GM12891 (cell line): ENCODE measurements at regions not wholly inside any gene's neighbourhood (a gene's known extent, or its start where the extent isn't known, plus 50 kb on each side); places are given as distances from the start of the nearest gene placed in this dataset.

Experiments used
- DNase-seq: peaks from one replicate; pipeline ENCODE4 v3.0.0; 2011; ENCODE audit warnings: low spot score; ENCODE audit not compliant: insufficient read length
- FAIRE-seq: peaks from 2 replicates; lab custom pipeline; 2011; peaks lifted over from hg19 to GRCh38; lab: Jason Lieb, UNC
- PAX5 ChIP-seq: IDR thresholded peaks from 2 replicates; pipeline ENCODE4 v1.6.1; 2011; ENCODE audit warnings: low read length, moderate library complexity, mild to moderate bottlenecking; ENCODE audit not compliant: insufficient read depth, severe bottlenecking
- POLR2A ChIP-seq: IDR thresholded peaks from 2 replicates; pipeline ENCODE4 v1.6.1; 2011; ENCODE audit warnings: low read depth, low read length, control low read depth
- POLR2AphosphoS5 ChIP-seq: IDR thresholded peaks from 2 replicates; pipeline ENCODE4 v1.6.1; 2011; ENCODE audit warnings: low read depth, low read length, control low read depth
- POU2F2 ChIP-seq: IDR thresholded peaks from 2 replicates; pipeline ENCODE4 v1.6.1; 2011; ENCODE audit warnings: low read depth, mild to moderate bottlenecking, control low read depth, low read length, moderate library complexity
- SPI1 ChIP-seq: IDR thresholded peaks from 2 replicates; pipeline ENCODE4 v1.6.1; 2011; ENCODE audit warnings: low read depth, low read length, control low read depth
- TAF1 ChIP-seq: IDR thresholded peaks from 2 replicates; pipeline ENCODE4 v1.6.1; 2011; ENCODE audit warnings: low read depth, low read length, control low read depth

DNA sequence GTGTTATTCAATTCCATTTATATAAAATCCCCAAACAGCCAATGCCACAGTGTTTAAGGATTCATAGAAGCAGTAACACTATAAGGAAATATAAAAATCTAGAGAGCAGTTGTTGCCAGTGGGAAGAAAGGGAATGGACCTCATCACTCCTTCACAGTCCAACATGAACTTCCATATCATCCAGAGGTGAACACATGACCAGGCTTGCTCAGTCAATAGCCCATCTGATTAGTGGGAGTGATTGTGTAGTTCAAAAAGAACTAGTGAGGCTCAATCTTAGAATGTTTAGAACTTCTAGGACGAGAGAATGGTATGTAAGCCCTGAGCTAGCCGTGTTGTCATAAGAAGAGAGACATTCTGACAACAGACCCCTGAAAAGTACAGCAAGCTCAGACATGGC, 314.1 kb downstream of the LIG4 start:
- DNase-seq (no peak), FAIRE-seq (no peak)
- TF ChIP-seq TAF1 (no peak), POLR2A (no peak), PAX5 (no peak), POLR2AphosphoS5 (no peak), POU2F2 (no peak), SPI1 (no peak)

- no peak for DNase-seq
- no peak for FAIRE-seq
- TF ChIP-seq SPI1, result no peak
- TF ChIP-seq POLR2AphosphoS5, result no peak
- TF ChIP-seq POU2F2, result no peak
- TF ChIP-seq POLR2A, result no peak
- TF ChIP-seq TAF1, result no peak
- TF ChIP-seq PAX5, result no peak
Measured at GRCh38 chr13:107900775-107901174, 314.6 kb downstream of the LIG4 start.

DNA sequence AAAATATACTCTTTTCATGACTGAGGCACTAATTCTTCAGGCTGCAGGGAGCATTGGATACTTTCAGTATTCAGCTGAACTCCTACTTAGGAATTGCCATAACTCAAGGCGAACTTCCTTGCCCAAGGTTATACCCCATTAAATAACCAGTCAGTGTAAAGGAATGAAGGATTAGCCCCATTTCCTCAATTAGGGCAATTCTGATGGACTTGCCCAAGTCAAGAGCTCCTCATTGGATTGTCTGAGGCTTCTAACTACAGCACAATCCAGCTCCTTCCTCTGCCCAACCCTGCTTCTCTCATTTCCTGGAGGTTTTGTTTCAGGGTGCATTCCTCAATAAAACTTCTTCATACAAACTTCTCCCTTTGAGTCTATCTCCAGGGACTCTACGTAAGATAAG, 329.2 kb downstream of the LIG4 start:
- TF ChIP-seq TAF1 (no peak), POU2F2 (no peak)
- no peak for DNase-seq
- no peak for FAIRE-seq

- DNase-seq (no peak), FAIRE-seq (no peak)
- TF ChIP-seq POU2F2 (no peak), POLR2A (no peak), PAX5 (no peak), POLR2AphosphoS5 (no peak), SPI1 (no peak), TAF1 (no peak)
Measured at GRCh38 chr13:107884564-107884963, 330.8 kb downstream of the LIG4 start.

GRCh38 chr13:107883561-107884175, 331.7 kb downstream of the LIG4 start:
- no peak for TF ChIP-seq POLR2A
- FAIRE-seq, result no peak
- no peak for DNase-seq

DNA sequence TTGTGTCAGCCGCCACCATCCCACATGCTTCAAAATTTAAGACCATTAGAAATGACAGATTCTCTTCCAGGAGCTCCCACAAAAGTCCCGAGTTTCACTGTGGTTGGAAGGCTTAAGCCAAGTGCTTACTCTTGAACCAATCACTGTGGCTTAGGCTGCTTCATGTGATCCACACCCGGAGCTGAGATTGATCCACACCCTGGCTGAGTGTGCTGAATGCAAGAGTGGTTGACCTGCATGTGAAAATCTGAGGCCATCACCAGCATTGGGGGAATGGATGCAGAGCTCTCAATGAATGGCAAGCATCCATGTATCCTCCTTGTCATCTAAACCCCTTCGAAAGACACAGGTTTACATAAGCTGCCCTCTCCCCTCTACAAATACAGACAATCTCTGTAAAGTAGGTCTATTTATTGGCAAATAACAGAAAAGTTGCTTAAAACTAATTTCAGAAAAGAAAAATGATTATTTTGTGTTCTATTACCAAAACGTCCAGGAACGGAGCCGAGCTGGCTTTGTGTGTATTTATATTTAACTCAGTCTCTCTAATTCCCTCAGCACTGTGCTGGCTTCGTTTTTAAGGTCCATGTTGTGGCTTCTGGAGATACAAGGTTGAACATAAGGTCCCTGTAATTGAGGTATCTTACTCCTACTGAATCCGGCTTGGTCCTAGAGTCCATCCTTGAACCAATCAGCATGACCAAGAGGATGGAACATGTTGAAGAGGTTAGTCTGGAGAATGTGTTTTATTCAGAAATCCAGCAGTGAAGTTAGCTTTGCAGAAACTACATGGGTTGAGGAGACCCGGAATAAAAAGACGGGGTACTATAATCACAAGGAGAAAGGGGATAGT, 332.4 kb downstream of the LIG4 start:
- DNase-seq, result no peak
- TF ChIP-seq POLR2AphosphoS5 (no peak), TAF1 (no peak), PAX5 (no peak), POLR2A (no peak), SPI1 (no peak), POU2F2 (no peak)
- no peak for FAIRE-seq

- FAIRE-seq (no peak), DNase-seq (no peak)
- TF ChIP-seq POU2F2 (no peak), SPI1 (no peak), PAX5 (no peak), POLR2AphosphoS5 (no peak), TAF1 (no peak), POLR2A (no peak)
Measured at GRCh38 chr13:107881362-107881761, 334.0 kb downstream of the LIG4 start.

DNA sequence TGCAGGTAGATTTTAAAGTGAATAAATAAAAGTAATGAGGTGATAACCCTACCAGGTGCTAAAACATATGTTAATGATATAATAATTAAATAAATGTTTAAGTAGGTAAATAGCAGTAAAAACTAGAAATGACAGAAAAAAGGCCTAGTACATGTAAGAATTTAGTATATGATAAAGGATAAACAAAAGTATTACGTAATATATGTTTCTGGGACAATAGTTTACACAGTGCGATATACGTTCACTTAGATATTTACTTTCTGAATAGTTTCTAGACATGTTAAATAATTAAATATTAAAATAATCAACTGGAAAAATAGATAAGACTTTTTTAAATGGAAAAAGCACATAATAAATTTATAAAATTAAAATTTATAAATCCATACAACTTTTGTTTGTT, 340.9 kb downstream of the LIG4 start:
- no peak for DNase-seq
- no peak for FAIRE-seq
- no peak for TF ChIP-seq SPI1
- no peak for TF ChIP-seq POLR2AphosphoS5
- no peak for TF ChIP-seq TAF1
- no peak for TF ChIP-seq POLR2A
- TF ChIP-seq PAX5, result no peak
- no peak for TF ChIP-seq POU2F2

DNA sequence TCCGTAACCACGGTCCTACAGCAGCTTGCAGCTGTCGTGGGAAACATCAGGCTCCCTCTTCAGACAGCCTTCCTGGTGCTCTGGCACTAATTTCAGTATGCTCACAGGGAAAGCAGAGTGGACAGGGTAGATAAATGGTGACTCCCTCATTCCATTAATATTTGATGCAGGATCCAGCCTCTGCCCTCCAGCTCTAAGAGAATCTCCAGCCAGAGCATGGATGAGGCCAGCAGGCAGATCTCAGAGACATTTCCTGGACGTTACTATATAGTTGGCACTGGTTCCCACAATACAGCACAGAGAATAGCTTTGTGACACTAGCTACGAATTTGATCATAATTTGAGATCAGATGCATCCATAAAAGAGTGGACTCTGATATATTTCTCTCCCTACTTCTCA, 341.4 kb downstream of the LIG4 start:
- DNase-seq, result no peak
- no peak for FAIRE-seq
- TF ChIP-seq POLR2A, result no peak
- no peak for TF ChIP-seq POU2F2
- TF ChIP-seq SPI1, result no peak
- TF ChIP-seq PAX5, result no peak
- no peak for TF ChIP-seq TAF1
- TF ChIP-seq POLR2AphosphoS5, result no peak

DNA sequence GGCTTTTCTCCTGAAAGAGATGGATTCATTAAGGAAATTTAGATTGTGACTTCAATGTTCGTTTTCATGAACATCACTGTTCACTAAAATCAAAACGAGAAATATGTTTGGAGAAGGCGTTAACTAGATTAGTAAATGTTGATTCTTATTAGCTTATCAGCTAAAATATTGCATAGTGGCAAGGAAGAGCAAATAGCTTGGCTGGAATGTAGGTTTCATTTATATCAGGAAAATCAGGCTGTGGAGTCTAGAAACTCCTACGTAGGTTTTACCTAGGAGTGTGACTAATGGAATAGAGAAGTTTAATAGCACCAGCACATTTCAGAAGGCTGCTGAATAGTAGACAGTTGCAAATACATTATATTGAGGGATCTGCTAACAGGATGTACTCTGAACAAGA, 344.9 kb downstream of the LIG4 start:
- TF ChIP-seq POLR2A (no peak), PAX5 (no peak), TAF1 (no peak), POU2F2 (no peak), SPI1 (no peak), POLR2AphosphoS5 (no peak)
- DNase-seq (no peak), FAIRE-seq (no peak)
